Naive thymus-derived CD4-positive, alpha-beta T cell (primary cell): ENCODE measurements at regions not wholly inside any gene's neighbourhood (a gene's known extent, or its start where the extent isn't known, plus 50 kb on each side); places are given as distances from the start of the nearest gene placed in this dataset.

ENCODE experiments used
- ATAC-seq: fragments of 150-1000 bp; cut with Tn5 transposase; 2 replicates; pipeline ENCODE4 v1.10.0; 2021; ENCODE audit warnings: mild to moderate bottlenecking, moderate library complexity
- CTCF ChIA-PET: fragments of 350-600 bp; sonication (Branson Sonifier 250); formaldehyde crosslinking; loops from one replicate; lab custom pipeline; 2021; ENCODE audit warnings: antibody characterized with exemption; lab: Charles Lee
- POLR2A ChIA-PET: fragments of 350-600 bp; sonication (Branson Sonifier 250); formaldehyde crosslinking; loops from one replicate; lab custom pipeline; 2021; ENCODE audit warnings: antibody characterized with exemption, inconsistent platforms; lab: Charles Lee
- DNase-seq, 9 donors: peaks; one replicate each; pipeline versions ENCODE4 v3.0.0 to v3.0.0-alpha.2; 2020 to 2022; ENCODE audit warnings: mixed read lengths in 1 of 9
- H3K27ac ChIP-seq: one replicate; pipeline ENCODE4 v1.7.0; 2013; ENCODE audit warnings: mild to moderate bottlenecking, low read depth, low read length, moderate library complexity
- H3K27me3 ChIP-seq, 2 donors: one replicate each; pipeline ENCODE4 v1.7.0; 2013; ENCODE audit warnings: low read length in 2 of 2, mild to moderate bottlenecking in 2 of 2, moderate library complexity in 2 of 2; ENCODE audit not compliant: control insufficient read depth in 2 of 2, insufficient read depth in 2 of 2
- H3K36me3 ChIP-seq, 3 experiments: 1 replicate in 2 of 3; 2 replicates in 1 of 3; pipeline ENCODE4 v1.7.0; 2013; ENCODE audit warnings: low read length in 3 of 3, mild to moderate bottlenecking in 3 of 3, moderate library complexity in 1 of 3; ENCODE audit not compliant: insufficient read depth in 3 of 3, control insufficient read depth in 2 of 3
- H3K4me1 ChIP-seq, 2 donors: one replicate each; pipeline ENCODE4 v1.7.0; 2013; ENCODE audit warnings: low read length in 2 of 2, mild to moderate bottlenecking in 2 of 2, moderate library complexity in 1 of 2; ENCODE audit not compliant: control insufficient read depth in 2 of 2, insufficient read depth in 2 of 2
- H3K4me3 ChIP-seq: 2 replicates; pipeline ENCODE4 v1.7.0; 2013; ENCODE audit warnings: mild to moderate bottlenecking, low read length
- H3K9me3 ChIP-seq, 3 experiments: 1 replicate in 2 of 3; 2 replicates in 1 of 3; pipeline ENCODE4 v1.7.0; 2013; ENCODE audit warnings: low read length in 3 of 3; ENCODE audit not compliant: control insufficient read depth in 2 of 3
- H3K27ac Mint-ChIP-seq, 9 donors: one replicate each; pipeline ENCODE4 v1.8.0; 2020 to 2022; ENCODE audit warnings: mixed read lengths in 9 of 9, mild to moderate bottlenecking in 8 of 9, moderate library complexity in 5 of 9, inconsistent platforms in 2 of 9
- H3K27me3 Mint-ChIP-seq, 5 donors: one replicate each; pipeline ENCODE4 v1.8.0; 2021 to 2022; ENCODE audit warnings: mixed read lengths in 5 of 5, mild to moderate bottlenecking in 1 of 5
- H3K36me3 Mint-ChIP-seq, 5 donors: one replicate each; pipeline ENCODE4 v1.8.0; 2020 to 2022; ENCODE audit warnings: mixed read lengths in 5 of 5, mild to moderate bottlenecking in 3 of 5, inconsistent platforms in 1 of 5
- H3K4me1 Mint-ChIP-seq, 7 donors: one replicate each; pipeline ENCODE4 v1.8.0; 2020 to 2022; ENCODE audit warnings: mixed read lengths in 7 of 7, mild to moderate bottlenecking in 3 of 7, inconsistent platforms in 1 of 7
- H3K4me3 Mint-ChIP-seq, 10 donors: one replicate each; pipeline ENCODE4 v1.8.0; 2020 to 2022; ENCODE audit warnings: mild to moderate bottlenecking in 10 of 10, mixed read lengths in 10 of 10, moderate library complexity in 6 of 10, inconsistent platforms in 2 of 10
- H3K9me3 Mint-ChIP-seq, 11 donors: one replicate each; pipeline ENCODE4 v1.8.0; 2020 to 2022; ENCODE audit warnings: mixed read lengths in 11 of 11, mild to moderate bottlenecking in 4 of 11, inconsistent platforms in 1 of 11, moderate library complexity in 1 of 11
- intact Hi-C, 2 donors: fragments of 100-400 bp; cut with micrococcal nuclease; formaldehyde crosslinking; loops; one replicate each; pipeline ENCODE4 v1.15.1; 2023

DNA sequence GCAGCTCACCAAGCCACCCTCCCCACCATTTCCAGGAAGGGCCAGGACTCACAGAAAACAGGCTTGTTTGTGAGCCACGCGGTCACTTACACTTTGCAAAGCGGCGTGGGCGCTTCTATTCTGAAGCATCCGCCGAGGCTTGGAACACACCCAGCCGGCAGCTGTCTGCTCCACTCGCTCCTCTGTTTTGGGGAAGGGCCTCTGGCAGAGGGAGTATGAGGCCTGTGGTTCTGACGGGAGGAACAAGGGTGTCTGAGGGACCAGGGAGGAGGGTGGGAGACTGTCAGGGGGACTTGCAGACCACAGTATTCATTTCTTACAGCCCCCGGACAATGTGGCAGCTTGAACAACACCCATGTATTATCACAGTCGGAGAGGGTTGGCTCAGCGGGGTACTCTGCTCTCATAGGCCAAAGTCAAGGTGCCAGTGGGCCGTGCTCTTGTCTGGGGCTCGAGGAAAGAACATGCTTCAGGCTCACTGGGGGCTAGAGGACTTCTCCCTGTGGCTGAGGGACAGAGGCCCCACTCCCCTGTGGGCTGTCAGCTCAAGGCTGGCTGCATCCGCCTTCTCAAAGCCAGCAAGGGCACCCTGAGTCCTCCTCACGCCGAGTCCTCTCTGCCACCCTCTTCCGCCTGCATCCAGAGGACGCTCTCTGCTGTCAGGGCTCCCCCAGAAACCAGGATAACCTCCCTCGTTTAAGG lies 60.4 kb upstream of the FAM20C start:
- Mint-ChIP-seq H3K4me1 (no peaks in the 10 kb centered on the region), H3K27ac (no peak overlapping the region), H3K4me3 (no peak overlapping the region), H3K36me3 (no peaks in the 10 kb centered on the region), H3K27me3 (peaks cover 0 to 6% (median 4%) of the 10 kb centered on the region in 5 donors), H3K9me3 (no peaks in the 10 kb centered on the region)
- H3K4me3 ChIP-seq, result no peak overlapping the region
- DNase-seq, result no peak
- intact Hi-C loops, result no loop called here
- no peaks in the 10 kb centered on the region for H3K4me1 ChIP-seq
- no peak for ATAC-seq
- H3K9me3 ChIP-seq, result no peaks in the 10 kb centered on the region
- H3K27me3 ChIP-seq, result no peaks in the 10 kb centered on the region
- no peaks in the 10 kb centered on the region for H3K36me3 ChIP-seq
- H3K27ac ChIP-seq, result no peak overlapping the region
- CTCF ChIA-PET, result no interaction called here
- POLR2A ChIA-PET, result no interaction called here

DNA sequence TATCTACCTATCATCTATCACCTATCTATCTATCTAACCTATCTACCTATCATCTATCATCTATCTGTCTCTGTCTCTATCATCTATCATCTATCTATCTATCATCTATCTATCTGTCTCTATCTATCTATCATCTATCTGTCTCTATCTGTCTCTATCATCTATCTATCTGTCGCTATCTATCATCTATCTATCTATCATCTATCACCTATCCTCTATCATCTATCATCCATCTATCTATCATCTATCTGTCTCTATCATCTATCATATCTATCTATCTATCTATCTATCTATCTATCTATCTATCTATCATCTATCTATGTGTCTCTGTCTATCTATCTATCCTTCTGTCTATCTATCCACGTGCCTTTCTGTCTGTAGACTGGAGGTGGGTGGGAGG lies 59.5 kb upstream of the FAM20C start:
- Mint-ChIP-seq H3K27ac (no peak overlapping the region), H3K4me1 (no peaks in the 10 kb centered on the region), H3K9me3 (no peaks in the 10 kb centered on the region), H3K27me3 (peaks cover 0 to 9% (median 4%) of the 10 kb centered on the region in 5 donors), H3K4me3 (no peak overlapping the region), H3K36me3 (no peaks in the 10 kb centered on the region)
- no peak for DNase-seq
- H3K4me1 ChIP-seq, result no peaks in the 10 kb centered on the region
- no peaks in the 10 kb centered on the region for H3K9me3 ChIP-seq
- no peaks in the 10 kb centered on the region for H3K36me3 ChIP-seq
- intact Hi-C loops, result no loop called here
- H3K27ac ChIP-seq, result no peak overlapping the region
- no peak for ATAC-seq
- ChIA-PET POLR2A (no interaction called here), CTCF (no interaction called here)
- no peaks in the 10 kb centered on the region for H3K27me3 ChIP-seq
- no peak overlapping the region for H3K4me3 ChIP-seq

DNA sequence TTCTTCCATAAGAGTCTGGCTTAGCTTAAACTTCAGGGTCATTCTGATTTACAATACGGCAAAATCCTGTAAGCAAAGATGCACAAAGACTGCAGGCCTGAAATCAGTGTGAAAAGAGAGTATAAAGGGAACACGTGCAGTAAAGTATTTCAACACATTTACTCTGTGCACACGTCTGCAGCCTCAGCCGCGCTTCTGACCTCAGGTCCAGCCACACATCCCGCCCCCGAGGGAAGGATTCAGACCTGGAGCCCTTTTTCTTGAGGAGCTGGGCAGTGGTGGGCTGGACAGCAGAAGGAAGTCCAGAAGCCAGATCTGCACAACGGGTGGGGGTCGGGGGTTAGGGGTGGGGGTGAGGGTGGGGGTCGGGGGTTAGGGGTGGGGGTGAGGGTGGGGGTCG lies 58.9 kb upstream of the FAM20C start:
- Histone ChIP-seq H3K27me3 (no peaks in the 10 kb centered on the region), H3K27ac (no peak overlapping the region), H3K36me3 (no peaks in the 10 kb centered on the region), H3K4me3 (no peak overlapping the region), H3K4me1 (no peaks in the 10 kb centered on the region), H3K9me3 (no peaks in the 10 kb centered on the region)
- ATAC-seq (no peak), DNase-seq (no peak)
- intact Hi-C loops, result no loop called here
- Mint-ChIP-seq H3K4me3 (no peak overlapping the region), H3K9me3 (no peaks in the 10 kb centered on the region), H3K4me1 (no peaks in the 10 kb centered on the region), H3K36me3 (no peaks in the 10 kb centered on the region), H3K27me3 (peaks cover 0 to 9% (median 5%) of the 10 kb centered on the region in 5 donors), H3K27ac (no peak overlapping the region)
- POLR2A ChIA-PET, result no interaction called here
- CTCF ChIA-PET, result no interaction called here

DNA sequence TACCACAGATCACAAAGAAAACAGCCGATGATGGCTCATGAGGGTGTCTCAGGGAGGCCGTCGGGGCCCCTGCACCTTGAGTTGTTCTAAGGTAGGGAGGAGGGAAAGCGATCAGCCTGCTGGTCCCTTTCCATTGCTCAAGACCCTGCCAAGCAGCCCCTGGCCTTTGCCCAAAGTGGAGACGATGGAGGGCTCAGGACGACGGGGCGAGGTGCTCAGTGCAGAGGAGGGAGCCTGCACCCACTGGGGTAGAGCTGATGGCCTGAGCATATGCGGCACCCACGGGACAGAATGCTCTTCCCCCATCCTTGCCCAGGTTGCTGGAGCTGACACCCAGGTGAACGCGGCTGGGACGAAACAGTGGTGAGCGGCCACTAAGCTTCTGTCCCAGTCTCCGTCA lies 58.3 kb upstream of the FAM20C start:
- H3K9me3 Mint-ChIP-seq, result no peaks in the 10 kb centered on the region
- ChIA-PET CTCF (no interaction called here), POLR2A (no interaction called here)
- no peak overlapping the region for H3K27ac ChIP-seq
- intact Hi-C loops, result no loop called here
- DNase-seq (no peak), ATAC-seq (no peak)
- peaks cover 0 to 9% (median 5%) of the 10 kb centered on the region in 5 donors for H3K27me3 Mint-ChIP-seq
- no peaks in the 10 kb centered on the region for H3K36me3 ChIP-seq
- no peaks in the 10 kb centered on the region for H3K27me3 ChIP-seq
- no peaks in the 10 kb centered on the region for H3K4me1 Mint-ChIP-seq
- no peaks in the 10 kb centered on the region for H3K36me3 Mint-ChIP-seq
- H3K27ac Mint-ChIP-seq, result no peak overlapping the region
- no peaks in the 10 kb centered on the region for H3K4me1 ChIP-seq
- no peaks in the 10 kb centered on the region for H3K9me3 ChIP-seq
- H3K4me3 Mint-ChIP-seq, result no peak overlapping the region
- no peak overlapping the region for H3K4me3 ChIP-seq

DNA sequence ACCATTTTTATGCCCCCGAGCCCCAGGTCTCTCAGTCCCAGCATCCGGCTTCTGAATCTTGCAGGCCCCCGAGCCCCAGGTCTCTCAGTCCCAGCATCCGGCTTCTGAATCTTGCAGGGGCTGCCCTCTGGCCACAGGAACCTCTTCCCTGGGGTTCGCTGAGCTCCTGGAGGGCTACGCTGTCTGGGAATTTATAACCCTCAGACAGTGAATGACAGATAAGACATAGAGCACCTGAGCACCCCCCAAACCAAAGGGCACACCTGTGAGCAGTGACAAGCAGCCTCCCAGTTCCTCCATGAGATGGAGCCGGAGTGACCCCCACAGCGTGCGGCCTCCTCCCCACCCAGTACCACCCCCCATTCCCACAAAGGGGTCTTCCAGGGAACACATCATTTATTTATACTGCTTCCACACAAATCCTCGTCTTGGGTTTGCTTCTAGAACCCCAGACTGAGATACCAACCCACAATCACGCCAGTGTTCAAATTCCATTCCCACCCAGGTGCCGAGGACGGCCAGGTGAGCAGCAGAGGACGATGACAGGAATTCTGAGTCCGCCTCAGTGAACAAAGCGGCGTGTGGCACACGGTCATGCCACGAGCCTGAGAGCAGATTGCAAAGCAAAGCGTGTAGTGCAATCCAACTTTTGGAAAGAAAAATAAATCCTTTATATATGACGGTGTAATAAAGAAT lies 57.7 kb upstream of the FAM20C start:
- ChIA-PET CTCF (no interaction called here), POLR2A (no interaction called here)
- Mint-ChIP-seq H3K9me3 (no peaks in the 10 kb centered on the region), H3K4me1 (no peaks in the 10 kb centered on the region), H3K4me3 (no peak overlapping the region), H3K36me3 (no peaks in the 10 kb centered on the region), H3K27ac (no peak overlapping the region), H3K27me3 (peaks cover 0 to 13% (median 5%) of the 10 kb centered on the region in 5 donors)
- no peak overlapping the region for H3K27ac ChIP-seq
- H3K4me1 ChIP-seq, result no peaks in the 10 kb centered on the region
- ATAC-seq (no peak), DNase-seq (no peak)
- no peaks in the 10 kb centered on the region for H3K36me3 ChIP-seq
- H3K27me3 ChIP-seq, result no peaks in the 10 kb centered on the region
- H3K4me3 ChIP-seq, result no peak overlapping the region
- intact Hi-C loops, result no loop called here
- H3K9me3 ChIP-seq, result no peaks in the 10 kb centered on the region

DNA sequence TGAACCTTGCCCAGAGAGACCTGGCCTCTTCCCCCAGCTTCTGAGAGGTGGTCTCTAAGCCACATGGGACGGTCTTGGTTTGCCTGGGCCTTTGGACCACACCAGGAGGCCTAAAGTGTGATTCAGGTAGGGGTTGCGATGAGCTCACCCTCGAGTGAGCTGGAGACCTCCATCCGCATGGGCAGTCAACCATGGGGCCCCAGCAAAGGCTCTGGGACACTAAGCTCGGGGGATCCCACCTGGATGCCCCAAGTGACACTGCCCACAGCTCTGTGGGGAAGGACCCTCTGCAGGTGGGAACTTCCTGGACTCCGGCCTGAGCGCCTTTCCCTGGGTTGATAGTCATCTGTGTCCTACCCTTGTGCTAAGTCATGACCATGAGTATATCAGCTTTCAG lies 57.1 kb upstream of the FAM20C start:
- no peaks in the 10 kb centered on the region for H3K4me1 Mint-ChIP-seq
- H3K27ac Mint-ChIP-seq, result no peak overlapping the region
- no peak overlapping the region for H3K4me3 Mint-ChIP-seq
- Histone ChIP-seq H3K4me3 (no peak overlapping the region), H3K9me3 (no peaks in the 10 kb centered on the region), H3K27ac (no peak overlapping the region), H3K27me3 (no peaks in the 10 kb centered on the region), H3K4me1 (no peaks in the 10 kb centered on the region), H3K36me3 (no peaks in the 10 kb centered on the region)
- no peaks in the 10 kb centered on the region for H3K9me3 Mint-ChIP-seq
- H3K27me3 Mint-ChIP-seq, result peaks cover 0 to 13% (median 5%) of the 10 kb centered on the region in 5 donors
- ChIA-PET CTCF (no interaction called here), POLR2A (no interaction called here)
- intact Hi-C loops, result no loop called here
- no peaks in the 10 kb centered on the region for H3K36me3 Mint-ChIP-seq
- DNase-seq, result no peak
- ATAC-seq, result no peak
